Motor neuron (in vitro differentiated cells): ENCODE measurements at regions not wholly inside any gene's neighbourhood (a gene's known extent, or its start where the extent isn't known, plus 50 kb on each side); places are given as distances from the start of the nearest gene placed in this dataset.

Experiments used
- ATAC-seq, 8 experiments: fragments of 200-7000 bp; cut with Tn5 transposase; replicated peaks in 6 of 8; 2 replicates each; pipeline ENCODE4 v1.8.0; 2021; ENCODE audit warnings: mild to moderate bottlenecking in 8 of 8, moderate library complexity in 8 of 8
- H3K27ac ChIP-seq, 2 donors: fragments of 250-450 bp; sonication (Bioruptor Pico); 2 replicates each; pipeline ENCODE4 v1.9.0; 2021; ENCODE audit warnings: antibody characterized with exemption in 2 of 2, mild to moderate bottlenecking in 2 of 2, moderate library complexity in 1 of 2
- H3K4me1 ChIP-seq, 2 donors: fragments of 250-450 bp; sonication (Bioruptor Pico); replicated peaks in 1 of 2; 2 replicates each; pipeline ENCODE4 v1.6.1; 2021; ENCODE audit warnings: antibody characterized with exemption in 2 of 2, mild to moderate bottlenecking in 2 of 2, moderate library complexity in 1 of 2
- H3K4me3 ChIP-seq, 5 donors: fragments of 250-450 bp; sonication (Bioruptor Pico); 2 replicates each; pipeline ENCODE4 v1.9.0; 2021; ENCODE audit warnings: antibody characterized with exemption in 5 of 5, mild to moderate bottlenecking in 5 of 5, moderate library complexity in 4 of 5
- WGBS, 10 experiments: fragments of 450-650 bp; shearing (Covaris generic); methylation state at CpG; one replicate each; pipeline ENCODE4 v1.0.0; 2022; 5-methylcytosine and 5-hydroxymethylcytosine counted together
- in situ Hi-C, 9 experiments: fragments of 400-800 bp; cut with MboI; loops; one replicate each; pipeline ENCODE4 v1.15.0; 2021; ENCODE audit warnings: low sequenced_read_pairs in 9 of 9, low pct_unique_long_range_greater_than_20kb in 2 of 9; ENCODE audit not compliant: unreplicated experiment in 9 of 9

DNA sequence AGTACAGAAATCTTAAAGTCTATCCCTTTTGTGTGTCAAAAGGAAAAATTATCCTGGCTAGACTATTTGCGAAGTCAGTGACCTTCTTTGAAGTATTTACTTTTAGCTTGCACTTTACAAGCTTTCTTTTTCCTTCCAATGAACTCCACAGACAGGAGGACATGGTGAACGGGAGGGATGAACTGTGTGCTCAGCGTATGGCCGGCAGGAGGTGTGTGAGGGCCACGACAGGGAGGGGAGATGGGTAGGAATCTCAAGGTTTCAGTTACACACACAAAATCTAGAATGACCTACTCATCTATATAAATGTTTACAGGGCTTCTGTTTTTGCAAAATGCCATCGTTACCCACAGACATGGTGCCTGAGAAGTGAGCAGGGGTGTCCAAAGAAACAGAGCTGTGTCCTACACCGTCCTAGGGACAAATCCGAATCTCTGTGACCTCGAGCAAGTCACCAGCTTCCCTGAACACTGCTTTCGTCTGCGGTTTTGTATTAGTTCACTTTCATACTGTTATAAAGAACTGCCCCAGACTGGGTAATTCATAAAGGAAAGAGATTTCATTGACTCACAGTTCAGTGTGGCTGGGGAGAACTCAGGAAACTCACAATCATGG is 537.2 kb downstream of the LIG4 start:
- WGBS, 10 experiments = 20 to 94% (median 72%) methylated on average over 2 to 11 of the region's 11 CpGs; no CpG with 5 or more reads in 2 of the 10 experiments
- H3K4me3 ChIP-seq = no peak overlapping the region
- H3K27ac ChIP-seq = no peak overlapping the region
- in situ Hi-C loops = no loop called here
- H3K4me1 ChIP-seq = peaks cover 0 to 12% of the 10 kb centered on the region in 2 donors
- peak in 2 of 8 experiments; percentile 49 to 59 for ATAC-seq

DNA sequence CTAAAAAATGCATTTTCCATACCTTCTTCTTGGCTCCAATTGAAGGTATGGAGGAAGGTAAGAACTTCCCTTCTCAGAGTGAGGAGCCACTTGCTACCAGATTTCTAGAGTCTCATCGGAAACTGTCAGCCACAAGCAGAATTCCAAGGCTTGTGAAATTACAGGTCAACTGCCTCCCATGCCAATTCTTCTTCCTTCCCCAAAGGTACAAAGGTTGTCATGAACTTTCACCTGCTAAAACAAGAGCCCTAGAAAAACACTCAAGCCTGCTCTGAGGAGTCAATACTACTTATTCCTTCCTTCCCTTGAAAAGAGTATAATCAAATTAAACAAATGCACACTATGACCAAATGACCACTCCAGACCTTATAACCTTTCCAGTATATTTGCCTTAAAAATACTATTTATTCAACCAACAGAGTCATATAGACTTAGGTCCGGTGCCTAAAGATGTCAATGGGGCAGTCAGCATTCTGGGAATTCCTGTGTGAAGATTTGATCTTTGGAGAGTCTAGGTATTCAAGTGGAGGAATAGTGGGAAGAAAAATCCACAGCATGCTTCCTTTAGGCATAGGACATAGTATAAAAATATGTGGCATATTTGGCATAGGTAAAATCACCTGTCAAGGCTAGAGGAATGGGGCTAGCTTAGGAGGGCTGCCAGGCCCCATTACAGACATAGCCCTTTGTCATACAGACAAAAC is 539.3 kb downstream of the LIG4 start:
- ATAC-seq = no peak
- H3K4me3 ChIP-seq = no peak overlapping the region
- no peak overlapping the region for H3K27ac ChIP-seq
- WGBS, 10 experiments = 57 to 100% (median 97%) methylated on average over 1 to 2 of the region's 2 CpGs
- peaks cover 0 to under 1% of the 10 kb centered on the region in 2 donors for H3K4me1 ChIP-seq
- in situ Hi-C loops = no loop called here

GRCh38 chr13:107669391-107669993 is 545.8 kb downstream of the LIG4 start:
- WGBS, 10 experiments = 40 to 90% (median 69%) methylated on average over 1 to 8 of the region's 8 CpGs
- in situ Hi-C loops = loop anchor here in 4 of 9 experiments (25.0 kb wide), 3 partner anchors 282 to 457 kb away; no protein-coding TSS in a partner anchor
- ATAC-seq = peak in 5 of 8 experiments; percentile 98 to 100 (median 99)
- H3K4me3 ChIP-seq = peak overlapping the region in 1 of 5 donors; percentile 7
- peak overlapping the region in 1 of 2 donors; percentile 43 for H3K27ac ChIP-seq
- peaks cover 0 to 10% of the 10 kb centered on the region in 2 donors for H3K4me1 ChIP-seq

DNA sequence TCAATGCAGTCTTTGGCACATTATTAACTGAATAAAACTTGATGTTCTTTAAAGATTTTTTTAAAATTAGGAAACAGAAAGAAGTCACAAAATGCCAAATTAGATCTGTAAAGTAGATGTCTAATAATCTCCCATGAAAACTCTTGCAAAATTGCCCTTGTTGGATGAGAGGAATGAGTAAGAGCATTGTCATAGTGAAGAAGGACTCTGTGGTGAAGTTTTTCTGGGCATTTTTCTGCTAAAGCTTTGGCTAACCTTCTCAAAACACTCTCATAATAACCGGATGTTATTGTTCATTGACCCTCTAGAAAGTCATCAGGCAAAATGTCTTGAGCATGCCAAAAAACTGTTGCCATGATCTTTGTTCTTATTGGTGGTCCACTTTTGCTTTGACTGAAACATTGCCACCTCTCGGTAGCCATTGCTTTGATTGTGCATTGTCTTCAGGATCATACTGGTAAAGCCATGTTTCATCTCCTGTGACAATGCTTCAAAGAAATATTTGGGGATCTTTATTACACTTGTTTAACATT is 549.3 kb downstream of the LIG4 start:
- no peak overlapping the region for H3K4me3 ChIP-seq
- in situ Hi-C loops = loop anchor here in 4 of 9 experiments (25.0 kb wide), 3 partner anchors 279 to 454 kb away; no protein-coding TSS in a partner anchor
- peaks cover 0 to 10% of the 10 kb centered on the region in 2 donors for H3K4me1 ChIP-seq
- WGBS, 10 experiments = 10 to 100% (median 73%) methylated on average over 1 to 2 of the region's 2 CpGs; no CpG with 5 or more reads in 2 of the 10 experiments
- H3K27ac ChIP-seq = no peak overlapping the region
- no peak for ATAC-seq

DNA sequence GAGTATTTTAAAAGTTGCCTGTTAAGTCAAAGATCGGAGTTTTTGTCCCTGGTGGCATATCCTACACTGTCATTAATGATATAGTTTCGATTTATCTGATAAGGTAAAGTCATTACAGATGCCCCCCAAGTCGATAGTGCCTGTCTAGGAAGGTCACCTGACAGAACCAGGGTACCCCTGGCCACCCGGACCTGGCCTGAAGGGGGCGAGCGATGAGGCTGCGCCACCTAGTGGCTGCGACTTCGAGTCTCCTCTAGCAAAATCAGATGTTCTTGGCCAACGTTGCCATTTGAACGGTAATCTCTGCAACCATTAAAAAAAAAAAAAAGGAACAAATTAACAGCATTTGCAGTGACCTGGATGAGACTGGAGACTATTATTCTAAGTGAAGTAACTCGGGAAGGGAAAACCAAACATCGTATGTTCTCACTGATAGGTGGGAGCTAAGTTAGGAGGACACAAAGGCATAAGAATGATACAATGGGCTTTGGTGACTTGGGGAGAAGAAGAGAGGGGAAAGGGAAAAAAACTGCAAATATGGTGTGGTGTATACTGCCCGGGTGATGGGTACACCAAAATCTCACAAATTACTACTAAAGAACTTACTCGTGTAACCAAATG is 565.1 kb downstream of the LIG4 start:
- in situ Hi-C loops = loop anchor here in 4 of 9 experiments (25.0 kb wide), 3 partner anchors 263 to 438 kb away; no protein-coding TSS in a partner anchor
- H3K4me3 ChIP-seq = no peak overlapping the region
- 21 to 56% (median 30%) methylated on average over 5 to 12 of the region's 15 CpGs; no CpG with 5 or more reads in 1 of the 10 experiments for WGBS, 10 experiments
- H3K4me1 ChIP-seq = no peaks in the 10 kb centered on the region
- H3K27ac ChIP-seq = no peak overlapping the region
- peak; percentile 45 to 94 (median 70) for ATAC-seq

GRCh38 chr13:107649079-107649478 is 566.3 kb downstream of the LIG4 start:
- no peaks in the 10 kb centered on the region for H3K4me1 ChIP-seq
- no peak overlapping the region for H3K27ac ChIP-seq
- peak in 3 of 8 experiments; percentile 63 to 88 (median 77) for ATAC-seq
- no peak overlapping the region for H3K4me3 ChIP-seq
- in situ Hi-C loops = loop anchor here in 2 of 9 experiments (25.0 kb wide), 2 partner anchors 88 to 437 kb away; no protein-coding TSS in a partner anchor

GRCh38 chr13:107644136-107644535 is 571.2 kb downstream of the LIG4 start:
- in situ Hi-C loops = loop anchor here in 2 of 9 experiments (25.0 kb wide), 2 partner anchors 93 to 432 kb away; no protein-coding TSS in a partner anchor
- no peaks in the 10 kb centered on the region for H3K4me1 ChIP-seq

DNA sequence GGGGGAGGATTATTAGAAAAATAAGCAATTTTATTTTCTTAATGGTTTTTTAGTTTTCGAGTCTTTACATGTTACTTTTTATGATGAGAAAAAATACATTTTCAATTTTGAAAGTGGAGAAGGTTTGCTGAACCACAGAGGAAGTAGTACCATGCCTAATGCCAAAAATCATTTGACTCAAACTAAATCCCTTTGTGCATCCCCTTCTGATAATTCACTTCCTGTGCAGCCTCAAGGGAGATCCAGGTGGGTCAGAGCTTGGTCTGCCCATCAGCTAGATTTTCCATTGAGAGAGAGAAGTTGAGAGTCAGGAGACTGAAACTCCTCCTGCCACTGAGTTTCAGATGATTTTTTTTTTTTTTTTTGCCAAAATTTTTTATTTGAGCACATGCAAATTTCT is 571.7 kb downstream of the LIG4 start:
- 43 to 100% (median 94%) methylated on average over 1 of the region's 1 CpG; no CpG with 5 or more reads in 3 of the 10 experiments for WGBS, 10 experiments
- Histone ChIP-seq H3K4me3 (no peak overlapping the region), H3K27ac (no peak overlapping the region), H3K4me1 (no peaks in the 10 kb centered on the region)
- ATAC-seq = no peak
- in situ Hi-C loops = loop anchor here in 2 of 9 experiments (25.0 kb wide), 2 partner anchors 94 to 431 kb away; no protein-coding TSS in a partner anchor

More at GRCh38 chr13:107644136-107644535, 571.2 kb downstream of the LIG4 start:
- H3K27ac ChIP-seq = no peak overlapping the region
- no peak overlapping the region for H3K4me3 ChIP-seq
- 25 to 100% (median 97%) methylated on average over 1 to 4 of the region's 4 CpGs for WGBS, 10 experiments
- no peak for ATAC-seq

- WGBS, 10 experiments = 47 to 100% (median 86%) methylated on average over 1 to 5 of the region's 5 CpGs; no CpG with 5 or more reads in 4 of the 10 experiments
- Histone ChIP-seq H3K4me1 (no peaks in the 10 kb centered on the region), H3K27ac (no peak overlapping the region), H3K4me3 (no peak overlapping the region)
- in situ Hi-C loops = loop anchor here in 2 of 9 experiments (25.0 kb wide), 2 partner anchors 94 to 431 kb away; no protein-coding TSS in a partner anchor
- peak in 1 of 8 experiments; percentile 46 for ATAC-seq
Measured at GRCh38 chr13:107642831-107643230, 572.5 kb downstream of the LIG4 start.

GRCh38 chr13:107641574-107641973 is 573.8 kb downstream of the LIG4 start:
- ATAC-seq = no peak
- no peaks in the 10 kb centered on the region for H3K4me1 ChIP-seq

DNA sequence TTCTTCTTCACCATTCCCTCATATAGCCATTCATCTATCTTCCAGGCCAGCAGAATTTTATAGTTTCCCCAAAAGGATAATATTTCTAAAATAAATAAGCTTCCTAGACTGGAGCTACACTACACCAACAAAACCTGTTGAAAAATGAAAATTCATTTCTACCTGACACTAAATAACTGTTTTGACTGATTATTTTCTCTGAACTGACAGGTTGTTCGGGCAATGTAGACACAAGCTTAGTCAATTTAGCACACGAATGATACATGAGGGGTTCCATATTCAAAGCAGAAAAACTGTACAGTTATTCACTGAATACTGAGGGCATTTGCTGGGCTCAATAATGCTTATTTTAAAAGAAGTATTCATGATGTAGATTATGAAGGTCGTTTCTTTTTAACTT is 589.7 kb downstream of the LIG4 start:
- 15 to 97% (median 63%) methylated on average over 2 to 3 of the region's 3 CpGs; no CpG with 5 or more reads in 1 of the 10 experiments for WGBS, 10 experiments
- no peak for ATAC-seq
- peaks cover 0 to 5% of the 10 kb centered on the region in 2 donors for H3K4me1 ChIP-seq
- in situ Hi-C loops = loop anchor here in 2 of 9 experiments (25.0 kb wide), 2 partner anchors 112 to 413 kb away; no protein-coding TSS in a partner anchor
- H3K27ac ChIP-seq = no peak overlapping the region
- H3K4me3 ChIP-seq = no peak overlapping the region

More at GRCh38 chr13:107641574-107641973, 573.8 kb downstream of the LIG4 start:
- H3K4me3 ChIP-seq = no peak overlapping the region
- in situ Hi-C loops = loop anchor here in 2 of 9 experiments (25.0 kb wide), 2 partner anchors 96 to 429 kb away; no protein-coding TSS in a partner anchor
- no peak overlapping the region for H3K27ac ChIP-seq
- 31 to 100% (median 79%) methylated on average over 1 to 5 of the region's 5 CpGs; no CpG with 5 or more reads in 1 of the 10 experiments for WGBS, 10 experiments

DNA sequence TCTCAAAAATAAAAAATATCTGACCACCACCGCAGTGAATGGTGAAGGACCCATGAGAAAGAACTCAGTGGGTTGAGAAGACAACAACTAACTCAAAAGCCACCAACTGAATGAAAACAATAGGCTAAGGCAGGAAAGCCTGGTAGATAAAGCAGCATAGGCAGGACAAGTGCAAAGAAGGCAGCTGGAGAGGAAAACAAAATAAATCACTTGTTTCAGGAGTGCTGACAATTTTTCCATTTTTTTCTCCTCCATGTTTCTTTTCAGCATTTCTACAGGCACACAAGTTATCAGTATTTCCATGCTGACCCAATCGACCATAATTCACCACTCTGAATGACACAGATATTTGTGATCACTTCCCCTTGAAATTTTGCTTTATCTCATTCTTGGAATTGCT is 597.8 kb downstream of the LIG4 start:
- H3K4me1 ChIP-seq = peaks cover 3 to 7% of the 10 kb centered on the region in 2 donors
- WGBS, 10 experiments = 0 to 89% (median 65%) methylated on average over 1 to 2 of the region's 2 CpGs
- in situ Hi-C loops = no loop called here
- no peak overlapping the region for H3K4me3 ChIP-seq
- peak in 2 of 8 experiments; percentile 70 for ATAC-seq
- H3K27ac ChIP-seq = no peak overlapping the region
